ENCODE measurements at regions not wholly inside any gene's neighbourhood (a gene's known extent, or its start where the extent isn't known, plus 50 kb on each side); places are given as distances from the start of the nearest gene placed in this dataset.

- no peak for DNase-seq (ENCODE audit: extremely low spot score)
- ChIA-PET POLR2A (no interaction called here), CTCF (interaction anchor here (0.9 kb wide), 1 partner anchor 11 kb away, joined by 3 read pairs; no protein-coding TSS in a partner anchor)
- TF ChIP-seq CTCF (IDR thresholded peaks at IDR 0.05; ENCODE audit: control extremely low read depth, extremely low read depth, low read depth, missing control alignments), result no peak
Observed at GRCh38 chr5:110134963-110135935, 445.5 kb downstream of the MAN2A1 start.

GRCh38 chr5:110150199-110150598 lies 460.5 kb downstream of the MAN2A1 start:
- no peak for DNase-seq (ENCODE audit: extremely low spot score)
- POLR2A ChIA-PET, result no interaction called here
- CTCF ChIA-PET, result no interaction called here
- TF ChIP-seq CTCF (IDR thresholded peaks at IDR 0.05; ENCODE audit: control extremely low read depth, extremely low read depth, low read depth, missing control alignments), result no peak

- CTCF ChIA-PET, result no interaction called here
- POLR2A ChIA-PET, result no interaction called here
- no peak for TF ChIP-seq CTCF (IDR thresholded peaks at IDR 0.05; ENCODE audit: control extremely low read depth, extremely low read depth, low read depth, missing control alignments)
- no peak for DNase-seq (ENCODE audit: extremely low spot score)
Observed at GRCh38 chr5:110159202-110159601, 469.5 kb downstream of the MAN2A1 start.

- CTCF ChIA-PET, result no interaction called here
- no peak for TF ChIP-seq CTCF (IDR thresholded peaks at IDR 0.05; ENCODE audit: control extremely low read depth, extremely low read depth, low read depth, missing control alignments)
- DNase-seq (ENCODE audit: extremely low spot score), result no peak
- POLR2A ChIA-PET, result no interaction called here
Observed at GRCh38 chr5:110161162-110161561, 471.4 kb downstream of the MAN2A1 start.

GRCh38 chr5:110165366-110165765 lies 475.6 kb downstream of the MAN2A1 start:
- TF ChIP-seq CTCF (IDR thresholded peaks at IDR 0.05; ENCODE audit: control extremely low read depth, extremely low read depth, low read depth, missing control alignments), result no peak
- POLR2A ChIA-PET, result no interaction called here
- CTCF ChIA-PET, result no interaction called here
- no peak for DNase-seq (ENCODE audit: extremely low spot score)

GRCh38 chr5:110167384-110167783 lies 477.7 kb downstream of the MAN2A1 start:
- POLR2A ChIA-PET, result no interaction called here
- CTCF ChIA-PET, result interaction anchor here (1.0 kb wide), 1 partner anchor 28 kb away, joined by 3 read pairs; no protein-coding TSS in a partner anchor
- no peak for DNase-seq (ENCODE audit: extremely low spot score)
- no peak for TF ChIP-seq CTCF (IDR thresholded peaks at IDR 0.05; ENCODE audit: control extremely low read depth, extremely low read depth, low read depth, missing control alignments)

Data from GM10248 (cell line).